GM23248 (cell line): ENCODE measurements at regions not wholly inside any gene's neighbourhood (a gene's known extent, or its start where the extent isn't known, plus 50 kb on each side); places are given as distances from the start of the nearest gene placed in this dataset.

Experiments used
- DNase-seq: peaks from one replicate; pipeline ENCODE4 v3.0.0-alpha.2; 2015
- H2AFZ ChIP-seq: fragments of 200-600 bp; sonication (generic); 2 replicates; pipeline ENCODE4 v1.6.1; 2016; ENCODE audit warnings: antibody characterized with exemption
- H3F3A ChIP-seq: fragments of 200-600 bp; sonication (generic); 2 replicates; pipeline ENCODE4 v1.6.1; 2016; ENCODE audit warnings: mild to moderate bottlenecking, antibody characterized with exemption, mixed run types; ENCODE audit not compliant: insufficient read depth
- H3K27ac ChIP-seq: fragments of 200-600 bp; sonication (generic); 2 replicates; pipeline ENCODE4 v1.5.1; 2016; ENCODE audit warnings: mild to moderate bottlenecking
- H3K27me3 ChIP-seq: fragments of 200-600 bp; sonication (generic); replicated peaks from 2 replicates; pipeline ENCODE4 v1.6.1; 2016; ENCODE audit warnings: mild to moderate bottlenecking; ENCODE audit not compliant: insufficient read depth
- H3K36me3 ChIP-seq: fragments of 200-600 bp; sonication (generic); 2 replicates; pipeline ENCODE4 v1.6.1; 2016; ENCODE audit warnings: low read depth, mild to moderate bottlenecking
- H3K4me1 ChIP-seq: fragments of 200-600 bp; sonication (generic); 2 replicates; pipeline ENCODE4 v1.6.1; 2016; ENCODE audit warnings: mild to moderate bottlenecking; ENCODE audit not compliant: insufficient read depth
- H3K4me2 ChIP-seq: fragments of 200-600 bp; sonication (generic); one replicate; pipeline ENCODE4 v1.6.1; 2016; ENCODE audit warnings: mild to moderate bottlenecking; ENCODE audit not compliant: unreplicated experiment
- H3K4me3 ChIP-seq: fragments of 200-600 bp; sonication (generic); 2 replicates; pipeline ENCODE4 v1.5.1; 2016; ENCODE audit warnings: mild to moderate bottlenecking
- H3K79me2 ChIP-seq: fragments of 200-600 bp; sonication (generic); 2 replicates; pipeline ENCODE4 v1.6.1; 2016; ENCODE audit warnings: mild to moderate bottlenecking; ENCODE audit not compliant: insufficient read depth
- H3K9ac ChIP-seq: fragments of 200-600 bp; sonication (generic); 2 replicates; pipeline ENCODE4 v1.6.1; 2016; ENCODE audit warnings: mild to moderate bottlenecking
- H3K9me2 ChIP-seq: fragments of 200-600 bp; sonication (generic); 2 replicates; pipeline ENCODE4 v1.6.1; 2016; ENCODE audit warnings: mixed run types, mild to moderate bottlenecking, moderate library complexity; ENCODE audit not compliant: insufficient read depth
- H3K9me3 ChIP-seq: fragments of 200-600 bp; sonication (generic); one replicate; pipeline ENCODE4 v1.6.1; 2017; ENCODE audit warnings: low read depth
- H4K20me1 ChIP-seq: fragments of 200-600 bp; sonication (generic); 2 replicates; pipeline ENCODE4 v1.6.0; 2016; ENCODE audit not compliant: insufficient read depth
- EZH2 ChIP-seq: fragments of 200-600 bp; sonication (generic); IDR thresholded peaks from 2 replicates; pipeline ENCODE4 v1.6.1; 2018; ENCODE audit warnings: antibody characterized with exemption, mild to moderate bottlenecking; ENCODE audit not compliant: insufficient read depth, poor library complexity, severe bottlenecking
- EZH2phosphoT487 ChIP-seq: fragments of 200-600 bp; sonication (generic); IDR thresholded peaks from 2 replicates; pipeline ENCODE4 v1.6.1; 2018; ENCODE audit warnings: antibody characterized with exemption, moderate library complexity, mild to moderate bottlenecking, low read depth; ENCODE audit not compliant: insufficient read depth
- WGBS, 2 experiments: methylation state at CpG; one replicate each; pipeline ENCODE4 v1.1.6; 2015 to 2017; ENCODE audit warnings: low lambda C conversion rate in 2 of 2, low coverage in 1 of 2; ENCODE audit errors: missing lambda C conversion rate in 2 of 2; 5-methylcytosine and 5-hydroxymethylcytosine counted together
- in situ Hi-C: fragments of 300-500 bp; cut with MboI; formaldehyde crosslinking; loops from 2 replicates; pipeline ENCODE4 v1.15.0; 2020

DNA sequence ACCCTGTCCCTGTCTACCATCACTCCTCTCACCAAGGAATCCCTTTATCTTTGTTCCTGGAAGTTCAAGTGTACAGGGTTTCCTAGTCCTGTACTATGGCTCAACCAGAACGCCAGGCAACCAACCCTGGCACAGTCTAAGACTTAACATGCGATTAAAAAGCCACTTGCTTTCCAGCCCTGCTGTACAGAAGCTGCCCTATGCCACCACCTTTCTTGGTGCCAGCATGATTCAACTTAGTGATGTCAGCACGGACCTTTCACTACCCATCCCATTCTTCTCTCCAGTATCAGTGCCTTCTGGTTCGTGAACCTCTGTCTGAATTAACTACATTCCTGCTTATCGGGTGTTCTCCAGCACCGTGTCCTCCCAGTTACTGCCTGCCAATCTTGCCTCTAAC is 151.1 kb downstream of the KLF12 start:
- whole genome bisulfite sequencing, 2 experiments: 68 to 70% methylated on average over 6 of the region's 6 CpGs
- H3K4me2 ChIP-seq: no peak overlapping the region
- H3K9me3 ChIP-seq: no peaks in the 10 kb centered on the region
- no peaks in the 10 kb centered on the region; the same call in 1 of the 2 replicates for H3K9me2 ChIP-seq
- no peaks in the 10 kb centered on the region for H4K20me1 ChIP-seq
- peaks cover 5% of the 10 kb centered on the region; the same call in 1 of the 2 replicates for H3K4me1 ChIP-seq
- no peak overlapping the region for H3K9ac ChIP-seq
- peaks cover 83% of the 10 kb centered on the region for H3K79me2 ChIP-seq
- H3K27ac ChIP-seq: no peak overlapping the region
- no peaks in the 10 kb centered on the region for H3K27me3 ChIP-seq
- H3K4me3 ChIP-seq: no peak overlapping the region
- H3K36me3 ChIP-seq: no peaks in the 10 kb centered on the region
- in situ Hi-C loops: no loop called here
- H3F3A ChIP-seq: no peaks in the 10 kb centered on the region; the same call in 1 of the 2 replicates
- H2AFZ ChIP-seq: no peak overlapping the region
- TF ChIP-seq EZH2: no peak
- TF ChIP-seq EZH2phosphoT487: no peak
- DNase-seq: no peak

DNA sequence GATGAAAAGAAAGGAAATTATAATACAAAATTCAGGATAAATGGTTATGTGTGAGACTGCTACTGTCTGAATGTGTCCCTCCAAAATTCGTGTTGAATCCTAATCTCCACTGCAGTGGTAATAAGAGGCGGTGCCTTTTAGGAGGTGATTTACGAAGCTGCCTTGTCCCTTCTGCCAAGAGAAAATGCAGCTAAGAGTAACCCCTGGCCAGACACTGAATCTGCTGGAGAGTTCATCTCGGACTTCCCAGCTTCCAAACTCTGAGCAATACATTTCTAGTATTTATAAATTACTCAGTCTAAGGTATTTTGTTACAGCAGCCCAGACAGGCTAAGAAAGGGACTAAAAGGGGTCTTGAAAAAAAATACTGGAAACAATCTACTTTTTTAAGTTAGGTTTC is 152.6 kb downstream of the KLF12 start:
- TF ChIP-seq EZH2phosphoT487: no peak

DNA sequence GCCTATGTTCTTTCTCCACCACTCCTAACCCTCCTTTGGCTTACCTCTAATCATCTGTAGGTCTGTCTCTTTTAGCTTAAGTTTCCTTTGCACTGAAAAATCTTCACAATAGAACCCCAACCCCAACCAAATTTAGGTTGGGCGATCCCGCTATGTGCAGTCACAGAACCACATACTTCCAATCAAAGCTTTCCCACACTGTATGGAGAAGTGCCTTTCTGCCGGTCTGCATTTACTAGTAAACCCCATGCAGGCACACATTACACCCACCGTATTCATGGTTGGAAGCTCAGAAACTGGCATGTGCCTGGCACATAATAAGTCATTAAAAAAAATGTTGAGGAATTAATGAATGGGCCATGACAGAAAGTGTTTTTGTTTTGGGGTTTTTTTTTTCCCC is 158.4 kb downstream of the KLF12 start:
- Histone ChIP-seq H2AFZ (no peak overlapping the region), H3K4me3 (no peak overlapping the region), H4K20me1 (no peaks in the 10 kb centered on the region), H3K9me2 (no peaks in the 10 kb centered on the region), H3K36me3 (no peaks in the 10 kb centered on the region), H3K4me1 (0 out of 2 replicates have a peak, but pooled peaks cover 6% of the 10 kb centered on the region), H3K4me2 (no peak overlapping the region), H3K27me3 (no peaks in the 10 kb centered on the region), H3K9ac (no peak overlapping the region), H3K79me2 (peaks cover 100% of the 10 kb centered on the region), H3K27ac (no peak overlapping the region), H3K9me3 (no peaks in the 10 kb centered on the region), H3F3A (no peaks in the 10 kb centered on the region)
- in situ Hi-C loops: no loop called here
- DNase-seq: no peak
- TF ChIP-seq EZH2 (no peak), EZH2phosphoT487 (no peak)
- WGBS, 2 experiments: 98 to 99% methylated on average over 4 of the region's 4 CpGs

More for the DNA sequence above, 152.6 kb downstream of the KLF12 start:
- no peak overlapping the region for H3K27ac ChIP-seq
- no peaks in the 10 kb centered on the region for H3K27me3 ChIP-seq
- H3K4me3 ChIP-seq: no peak overlapping the region
- H4K20me1 ChIP-seq: no peaks in the 10 kb centered on the region
- H3F3A ChIP-seq: no peaks in the 10 kb centered on the region; the same call in 1 of the 2 replicates
- peak; percentile 34 for DNase-seq
- no peak overlapping the region for H2AFZ ChIP-seq
- H3K9ac ChIP-seq: no peak overlapping the region
- 21 to 25% methylated on average over 4 of the region's 4 CpGs for WGBS, 2 experiments
- H3K36me3 ChIP-seq: no peaks in the 10 kb centered on the region
- peaks cover 5% of the 10 kb centered on the region; the same call in 1 of the 2 replicates for H3K4me1 ChIP-seq
- in situ Hi-C loops: no loop called here
- no peaks in the 10 kb centered on the region; the same call in 1 of the 2 replicates for H3K9me2 ChIP-seq
- H3K9me3 ChIP-seq: no peaks in the 10 kb centered on the region
- peaks cover 85% of the 10 kb centered on the region for H3K79me2 ChIP-seq
- H3K4me2 ChIP-seq: no peak overlapping the region

DNA sequence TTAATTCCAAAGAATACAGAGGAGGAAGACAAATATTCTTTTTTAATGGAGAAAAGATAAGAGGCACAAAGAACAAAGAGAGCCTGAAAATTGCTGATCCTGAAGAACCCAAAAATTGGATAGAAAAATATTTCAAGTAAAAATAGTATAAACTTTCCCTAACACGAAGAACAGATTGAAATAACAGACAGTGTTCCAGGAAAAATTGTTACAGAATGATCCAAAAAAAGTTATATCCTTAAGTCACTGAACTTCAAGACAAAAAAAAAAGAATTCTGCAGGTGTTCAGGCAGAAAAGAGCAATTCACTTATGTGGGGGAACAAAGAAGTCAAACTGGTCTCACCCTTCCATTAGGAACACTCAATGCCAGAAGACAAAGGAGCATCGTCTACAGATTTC is 160.2 kb downstream of the KLF12 start:
- no peak overlapping the region for H3K27ac ChIP-seq
- H4K20me1 ChIP-seq: no peaks in the 10 kb centered on the region
- 0 out of 2 replicates have a peak, but pooled peaks cover 6% of the 10 kb centered on the region for H3K4me1 ChIP-seq
- no peak for TF ChIP-seq EZH2
- no peak for TF ChIP-seq EZH2phosphoT487
- H3K79me2 ChIP-seq: peaks cover 100% of the 10 kb centered on the region
- H3K9me2 ChIP-seq: no peaks in the 10 kb centered on the region
- 22% methylated on average over 2 of the region's 2 CpGs for WGBS, 2 experiments
- no peaks in the 10 kb centered on the region for H3K36me3 ChIP-seq
- H3K9me3 ChIP-seq: no peaks in the 10 kb centered on the region
- in situ Hi-C loops: no loop called here
- no peak overlapping the region for H3K4me3 ChIP-seq
- H3K9ac ChIP-seq: no peak overlapping the region
- no peaks in the 10 kb centered on the region for H3F3A ChIP-seq
- no peak for DNase-seq
- H3K27me3 ChIP-seq: no peaks in the 10 kb centered on the region
- no peak overlapping the region for H3K4me2 ChIP-seq
- no peak overlapping the region for H2AFZ ChIP-seq

DNA sequence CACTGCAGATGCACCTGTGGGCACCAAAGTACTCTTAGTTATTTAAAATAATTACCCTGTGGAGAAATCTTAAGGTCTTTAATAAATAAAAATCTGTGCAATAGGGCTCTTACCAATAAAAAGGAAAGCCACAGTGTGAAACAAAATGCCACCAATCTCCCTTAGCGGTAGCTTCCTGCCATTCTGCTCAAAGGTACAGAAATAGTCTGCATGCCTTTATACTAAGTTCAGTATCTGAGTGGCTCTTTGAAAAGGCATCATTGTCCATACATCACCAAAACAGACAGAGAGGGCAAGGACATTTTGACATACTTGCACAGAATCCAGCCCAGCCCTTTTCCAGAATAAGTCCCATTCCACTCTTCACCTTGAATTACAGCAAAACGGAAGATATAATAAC is 161.0 kb downstream of the KLF12 start:
- Histone ChIP-seq H4K20me1 (no peaks in the 10 kb centered on the region), H3K36me3 (no peaks in the 10 kb centered on the region), H3K27ac (no peak overlapping the region), H3K27me3 (no peaks in the 10 kb centered on the region), H2AFZ (no peak overlapping the region), H3K9ac (no peak overlapping the region), H3K4me1 (0 out of 2 replicates have a peak, but pooled peaks cover 6% of the 10 kb centered on the region), H3K9me2 (no peaks in the 10 kb centered on the region), H3K9me3 (no peaks in the 10 kb centered on the region), H3K4me2 (no peak overlapping the region), H3K4me3 (no peak overlapping the region), H3K79me2 (peaks cover 100% of the 10 kb centered on the region), H3F3A (no peaks in the 10 kb centered on the region)
- TF ChIP-seq EZH2phosphoT487: no peak
- DNase-seq: no peak
- 94 to 95% methylated on average over 2 of the region's 2 CpGs for WGBS, 2 experiments
- in situ Hi-C loops: no loop called here
